ENCODE measurements at regions not wholly inside any gene's neighbourhood (a gene's known extent, or its start where the extent isn't known, plus 50 kb on each side); places are given as distances from the start of the nearest gene placed in this dataset.

DNA sequence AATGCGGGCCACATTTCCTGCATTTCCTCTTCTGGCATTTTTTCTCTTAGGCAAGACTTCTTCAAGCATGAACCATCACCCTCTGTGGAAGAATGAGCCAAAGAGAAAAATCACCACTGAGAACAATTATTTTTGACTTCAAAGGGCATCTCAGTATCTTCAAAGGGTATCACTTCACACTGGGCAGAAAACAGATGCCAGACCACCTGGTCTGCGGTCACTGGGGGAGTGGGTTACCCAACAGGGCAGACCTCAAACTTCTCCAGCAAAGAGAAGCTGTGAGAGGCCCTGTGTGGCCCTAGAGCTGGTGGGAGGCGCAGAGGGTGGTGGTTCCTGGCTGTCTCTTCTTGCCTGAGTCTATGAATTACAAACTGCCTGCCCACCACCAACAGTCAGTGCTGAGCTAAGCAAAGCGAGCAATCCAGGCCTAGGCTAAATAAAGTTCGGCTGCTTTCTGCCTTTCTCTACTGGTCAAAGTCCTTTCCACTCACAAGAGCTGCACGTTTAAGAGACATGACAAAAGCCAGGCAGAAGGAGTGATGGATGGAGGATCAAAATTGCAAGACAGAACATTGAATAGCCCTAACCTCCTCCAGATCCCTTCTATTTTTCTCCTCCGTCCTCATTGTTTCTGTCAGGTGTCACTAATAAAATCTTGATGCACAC is 602.7 kb upstream of the CDH5 start:
- no peak for ATAC-seq (replicated peaks in 6 of 8)
- Histone ChIP-seq H3K4me1 (replicated peaks in 1 of 2) (peaks cover 0 to 3% of the 10 kb centered on the region in 2 donors), H3K27ac (no peak overlapping the region), H3K4me3 (no peak overlapping the region)
- WGBS, 10 experiments, result 17 to 100% (median 80%) methylated on average over 1 to 4 of the region's 7 CpGs; no CpG with 5 or more reads in 2 of the 10 experiments
- in situ Hi-C loops (cut with MboI; ENCODE audit: low pct_unique_long_range_greater_than_20kb in 2 of 9, low sequenced_read_pairs in 9 of 9, unreplicated experiment in 9 of 9), result no loop called here

DNA sequence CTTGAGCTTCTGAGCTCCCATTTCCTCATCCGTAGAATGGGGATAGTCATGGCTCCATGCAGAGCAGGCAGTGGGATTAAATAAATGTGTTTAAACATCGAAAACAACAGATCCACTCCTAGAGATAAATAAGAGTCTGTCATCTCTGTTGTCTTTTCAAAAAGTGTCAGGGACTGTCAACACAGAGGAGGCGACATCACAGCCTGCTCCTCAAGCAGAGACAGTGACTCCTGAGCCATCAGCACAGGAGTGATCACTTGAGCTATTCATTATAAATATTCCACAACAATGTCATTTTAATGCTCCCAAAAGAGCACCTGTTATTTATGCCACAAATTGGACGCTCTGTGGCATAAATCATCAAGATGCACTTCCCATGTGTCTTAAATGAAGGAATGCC is 605.6 kb upstream of the CDH5 start:
- ATAC-seq (replicated peaks in 6 of 8), result no peak
- Histone ChIP-seq H3K4me1 (replicated peaks in 1 of 2) (peaks cover 3 to 4% of the 10 kb centered on the region in 2 donors), H3K4me3 (no peak overlapping the region), H3K27ac (no peak overlapping the region)
- in situ Hi-C loops (cut with MboI; ENCODE audit: low pct_unique_long_range_greater_than_20kb in 2 of 9, low sequenced_read_pairs in 9 of 9, unreplicated experiment in 9 of 9), result no loop called here
- WGBS, 10 experiments, result 0 to 85% (median 70%) methylated on average over 1 to 4 of the region's 4 CpGs; no CpG with 5 or more reads in 1 of the 10 experiments

DNA sequence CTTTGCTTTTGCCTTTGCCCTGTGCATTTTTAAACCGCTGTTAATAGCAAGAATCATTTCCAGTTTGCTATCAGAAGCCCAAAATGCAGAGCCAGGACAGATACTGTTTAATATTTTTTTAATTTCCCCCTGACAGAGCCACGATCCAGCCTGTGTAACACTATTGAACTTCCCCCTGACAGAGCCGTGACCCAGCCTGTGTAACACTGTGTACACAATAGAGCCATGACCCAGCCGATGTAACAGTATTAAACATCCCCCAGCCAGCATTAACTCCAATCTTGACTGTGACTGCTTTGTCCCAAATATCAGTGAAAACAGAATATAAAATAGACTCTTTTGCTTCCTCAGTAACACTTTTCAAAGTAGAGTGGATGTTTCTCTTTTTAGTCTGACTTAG is 607.9 kb upstream of the CDH5 start:
- in situ Hi-C loops (cut with MboI; ENCODE audit: low pct_unique_long_range_greater_than_20kb in 2 of 9, low sequenced_read_pairs in 9 of 9, unreplicated experiment in 9 of 9), result no loop called here
- Histone ChIP-seq H3K27ac (no peak overlapping the region), H3K4me1 (replicated peaks in 1 of 2) (peaks cover 3 to 4% of the 10 kb centered on the region in 2 donors), H3K4me3 (no peak overlapping the region)
- WGBS, 10 experiments, result 29 to 100% (median 79%) methylated on average over 1 to 4 of the region's 4 CpGs; no CpG with 5 or more reads in 1 of the 10 experiments
- peak in 1 of 8 experiments; percentile 50 for ATAC-seq (replicated peaks in 6 of 8)

DNA sequence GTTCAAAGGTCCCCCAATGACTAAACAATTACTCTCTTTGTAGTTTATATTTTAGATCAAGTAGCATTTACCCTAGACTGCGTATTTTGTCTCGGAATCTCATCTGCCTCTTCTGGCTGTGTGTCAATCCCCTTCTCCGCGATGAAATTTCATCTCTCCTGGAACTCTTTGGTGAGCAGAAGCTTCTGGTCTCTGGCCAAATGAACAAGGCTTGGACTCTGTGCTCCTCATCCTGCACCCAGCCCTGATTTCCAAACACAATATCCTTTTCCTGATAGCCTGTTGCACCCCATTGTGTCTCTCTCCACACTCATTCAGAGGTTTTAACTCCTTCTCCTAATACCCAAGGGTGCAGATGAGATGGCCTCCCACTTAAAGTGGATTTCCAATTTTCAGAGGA is 609.4 kb upstream of the CDH5 start:
- no peak overlapping the region for H3K27ac ChIP-seq
- WGBS, 10 experiments, result 53 to 95% (median 87%) methylated on average over 1 to 4 of the region's 4 CpGs; no CpG with 5 or more reads in 2 of the 10 experiments
- H3K4me3 ChIP-seq, result no peak overlapping the region
- no peak for ATAC-seq (replicated peaks in 6 of 8)
- peaks cover 3 to 4% of the 10 kb centered on the region in 2 donors for H3K4me1 ChIP-seq (replicated peaks in 1 of 2)
- in situ Hi-C loops (cut with MboI; ENCODE audit: low pct_unique_long_range_greater_than_20kb in 2 of 9, low sequenced_read_pairs in 9 of 9, unreplicated experiment in 9 of 9), result no loop called here

DNA sequence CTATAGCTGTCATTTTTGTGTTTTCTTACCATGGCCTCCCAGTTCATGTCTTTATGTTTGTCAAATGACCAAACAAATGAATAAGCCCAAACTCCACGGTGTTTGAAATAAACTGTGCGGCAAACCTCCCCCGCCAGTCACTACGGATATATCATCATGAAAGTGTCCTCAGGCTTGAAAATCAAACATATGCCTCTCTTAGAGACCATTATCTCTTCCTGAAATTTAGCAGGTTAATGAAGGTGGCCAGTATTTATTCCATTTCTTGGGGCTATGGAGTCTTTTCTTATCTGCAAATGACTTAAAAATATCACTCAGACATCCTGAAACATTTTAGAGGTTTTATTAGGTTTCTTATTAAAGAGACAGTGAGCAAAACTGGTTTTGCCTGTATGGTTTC is 610.3 kb upstream of the CDH5 start:
- no peak for ATAC-seq (replicated peaks in 6 of 8)
- Histone ChIP-seq H3K27ac (no peak overlapping the region), H3K4me3 (no peak overlapping the region), H3K4me1 (replicated peaks in 1 of 2) (peaks cover 3 to 4% of the 10 kb centered on the region in 2 donors)
- in situ Hi-C loops (cut with MboI; ENCODE audit: low pct_unique_long_range_greater_than_20kb in 2 of 9, low sequenced_read_pairs in 9 of 9, unreplicated experiment in 9 of 9), result no loop called here
- WGBS, 10 experiments, result 0 to 100% (median 95%) methylated on average over 1 to 4 of the region's 4 CpGs; no CpG with 5 or more reads in 4 of the 10 experiments

DNA sequence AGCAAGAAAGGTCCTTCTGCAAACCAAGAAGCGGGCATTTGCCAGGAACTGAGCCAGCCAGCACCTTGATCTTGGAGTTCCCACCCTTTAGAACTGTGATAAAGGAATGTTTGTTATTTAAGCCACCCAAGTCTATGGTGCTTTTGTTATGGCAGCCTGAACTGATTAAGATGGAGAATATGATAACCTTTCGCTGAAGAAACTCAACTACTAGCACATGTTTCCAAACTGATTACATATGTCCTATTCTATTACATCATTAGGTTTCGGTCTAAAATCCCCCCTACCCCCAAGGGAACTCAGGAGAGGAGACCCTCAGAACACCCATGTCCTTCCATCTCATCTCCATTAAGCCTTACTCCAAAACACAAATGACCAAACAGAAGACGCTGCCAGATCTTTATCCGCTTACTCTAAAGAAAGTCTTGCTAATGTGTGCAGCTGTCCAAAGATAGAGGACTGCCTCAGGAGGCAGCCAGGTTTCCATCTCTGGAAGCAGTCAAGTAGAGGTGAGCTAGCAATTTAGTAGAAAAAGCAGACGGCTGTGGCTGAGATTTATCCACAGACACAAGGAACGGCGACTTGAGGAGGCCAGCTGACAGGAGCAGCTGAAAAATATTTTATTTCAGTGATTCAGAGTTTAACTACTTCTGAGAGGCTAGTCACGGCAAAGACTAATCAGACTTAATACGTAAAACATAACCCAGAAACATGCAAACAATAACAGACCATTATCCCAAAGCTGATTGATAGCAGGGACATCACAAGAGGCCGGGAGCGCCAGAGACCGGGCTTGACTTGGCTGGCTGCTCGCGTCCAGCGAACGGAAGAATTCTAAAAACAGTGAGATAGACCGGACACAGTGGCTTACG is 611.4 kb upstream of the CDH5 start:
- Histone ChIP-seq H3K27ac (no peak overlapping the region), H3K4me3 (no peak overlapping the region), H3K4me1 (replicated peaks in 1 of 2) (peaks cover 3 to 4% of the 10 kb centered on the region in 2 donors)
- WGBS, 10 experiments, result 58 to 100% (median 93%) methylated on average over 1 to 14 of the region's 19 CpGs
- no peak for ATAC-seq (replicated peaks in 6 of 8)
- in situ Hi-C loops (cut with MboI; ENCODE audit: low pct_unique_long_range_greater_than_20kb in 2 of 9, low sequenced_read_pairs in 9 of 9, unreplicated experiment in 9 of 9), result no loop called here

DNA sequence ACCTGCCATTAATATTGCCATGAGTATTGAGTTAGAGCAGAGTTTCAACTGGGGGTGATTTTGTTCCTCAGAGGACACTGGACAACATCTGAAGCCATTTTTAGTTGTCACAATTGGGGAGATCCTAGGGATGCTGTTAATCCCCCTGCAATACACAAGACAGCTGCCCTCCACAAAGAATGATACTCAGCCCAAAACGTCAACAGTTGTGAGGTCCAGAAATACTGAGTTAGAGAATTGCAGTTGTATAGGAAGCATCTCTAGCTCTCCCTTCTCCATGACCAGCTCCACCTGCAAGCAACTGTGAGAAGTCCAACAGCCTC is 614.0 kb upstream of the CDH5 start:
- WGBS, 10 experiments, result 60 to 88% (median 69%) methylated on average over 1 of the region's 1 CpG; no CpG with 5 or more reads in 6 of the 10 experiments
- in situ Hi-C loops (cut with MboI; ENCODE audit: low pct_unique_long_range_greater_than_20kb in 2 of 9, low sequenced_read_pairs in 9 of 9, unreplicated experiment in 9 of 9), result no loop called here

DNA sequence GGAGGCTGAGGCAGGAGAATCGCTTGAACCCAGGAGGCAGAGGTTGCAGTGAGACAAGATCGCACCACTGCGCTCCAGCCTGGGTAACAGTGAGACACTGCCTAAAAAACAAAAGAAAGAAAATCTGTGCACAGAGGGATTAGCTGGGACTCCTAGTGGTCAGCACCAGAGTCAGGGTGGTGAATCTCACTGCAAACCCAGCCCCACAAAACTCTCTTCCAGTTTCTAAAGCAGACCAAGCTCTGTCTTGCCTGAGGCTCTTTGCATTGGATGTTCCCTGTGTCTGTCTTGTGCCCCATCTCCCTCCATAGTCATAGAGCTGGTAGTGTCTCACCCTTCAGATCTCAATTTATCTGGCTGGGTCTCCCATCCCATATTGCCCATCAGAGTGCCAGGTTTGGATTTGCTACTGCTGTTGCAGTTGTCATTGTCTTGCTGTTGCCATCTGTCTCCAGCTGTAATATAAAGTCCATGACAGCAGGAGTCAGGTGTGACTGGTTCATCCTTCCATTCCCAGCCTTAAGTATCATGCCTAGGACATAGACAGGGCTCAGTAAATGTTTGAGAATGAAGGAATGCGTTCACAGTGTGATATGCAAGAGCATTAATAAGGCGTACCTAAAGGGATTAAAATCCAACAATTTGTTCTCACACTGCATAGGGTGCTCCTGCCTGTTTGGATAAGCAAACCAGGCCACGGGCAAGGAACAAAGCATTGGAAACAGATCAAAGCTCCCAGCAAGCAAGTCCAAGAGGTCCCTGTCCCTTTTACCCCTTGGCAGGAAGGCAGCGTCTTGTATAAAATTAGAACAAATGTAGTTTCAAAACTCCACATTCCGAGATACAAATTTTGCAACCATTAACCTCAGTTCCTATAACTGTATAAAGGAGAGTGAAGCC is 614.6 kb upstream of the CDH5 start:
- Histone ChIP-seq H3K4me3 (no peak overlapping the region), H3K4me1 (replicated peaks in 1 of 2) (peaks cover 17 to 19% of the 10 kb centered on the region in 2 donors), H3K27ac (no peak overlapping the region)
- 23 to 100% (median 84%) methylated on average over 1 to 6 of the region's 8 CpGs for WGBS, 10 experiments
- peak in 1 of 8 experiments; percentile 23 for ATAC-seq (replicated peaks in 6 of 8)
- in situ Hi-C loops (cut with MboI; ENCODE audit: low pct_unique_long_range_greater_than_20kb in 2 of 9, low sequenced_read_pairs in 9 of 9, unreplicated experiment in 9 of 9), result no loop called here

More for the DNA sequence above, 614.0 kb upstream of the CDH5 start:
- H3K4me3 ChIP-seq, result no peak overlapping the region
- peaks cover 17 to 19% of the 10 kb centered on the region in 2 donors for H3K4me1 ChIP-seq (replicated peaks in 1 of 2)
- ATAC-seq (replicated peaks in 6 of 8), result no peak
- H3K27ac ChIP-seq, result no peak overlapping the region

DNA sequence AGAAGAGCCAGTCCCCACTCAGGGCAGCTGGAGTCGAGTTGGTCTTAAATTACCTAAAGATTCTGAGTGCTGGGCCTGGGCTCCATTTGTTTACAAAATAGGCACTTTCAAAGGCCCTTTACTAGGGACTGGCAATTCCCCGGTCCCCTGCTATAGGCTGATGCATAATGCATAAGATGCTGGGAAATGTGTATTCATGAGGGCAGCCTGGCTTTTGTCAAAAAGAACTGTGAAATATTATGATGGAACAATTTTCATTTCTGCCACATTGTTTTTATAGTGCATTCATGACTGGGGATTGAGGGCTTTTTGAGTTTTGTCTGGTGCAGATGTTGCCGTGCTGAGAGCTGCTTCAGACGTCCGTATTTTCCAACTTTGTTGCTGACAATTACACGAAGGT is 617.0 kb upstream of the CDH5 start:
- in situ Hi-C loops (cut with MboI; ENCODE audit: low pct_unique_long_range_greater_than_20kb in 2 of 9, low sequenced_read_pairs in 9 of 9, unreplicated experiment in 9 of 9), result no loop called here
- peaks cover 17 to 19% of the 10 kb centered on the region in 2 donors for H3K4me1 ChIP-seq (replicated peaks in 1 of 2)
- no peak overlapping the region for H3K27ac ChIP-seq
- no peak overlapping the region for H3K4me3 ChIP-seq
- 9 to 73% (median 27%) methylated on average over 1 to 6 of the region's 6 CpGs; no CpG with 5 or more reads in 2 of the 10 experiments for WGBS, 10 experiments
- peak in 5 of 8 experiments; percentile 57 to 74 (median 65) for ATAC-seq (replicated peaks in 6 of 8)

DNA sequence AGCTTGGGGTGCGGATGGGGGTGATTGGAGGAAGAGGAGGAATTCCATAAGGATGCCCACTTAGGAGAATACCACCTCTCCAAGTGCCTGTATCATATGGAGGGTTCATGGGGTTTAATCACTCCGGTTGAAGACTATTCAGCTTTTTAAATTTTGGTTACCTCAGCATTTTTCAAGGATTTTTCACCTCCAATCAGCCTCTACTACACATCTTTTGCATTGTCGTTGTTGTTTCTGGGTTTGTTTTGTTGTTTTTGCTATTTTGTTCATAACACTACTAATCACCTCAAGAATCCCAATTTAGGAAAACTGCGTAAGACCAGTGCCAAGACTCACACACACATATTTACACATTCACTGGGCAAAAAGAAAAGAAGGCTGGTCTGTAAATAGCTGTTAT is 619.5 kb upstream of the CDH5 start:
- Histone ChIP-seq H3K4me1 (replicated peaks in 1 of 2) (peaks cover 17 to 19% of the 10 kb centered on the region in 2 donors), H3K4me3 (no peak overlapping the region), H3K27ac (no peak overlapping the region)
- in situ Hi-C loops (cut with MboI; ENCODE audit: low pct_unique_long_range_greater_than_20kb in 2 of 9, low sequenced_read_pairs in 9 of 9, unreplicated experiment in 9 of 9), result no loop called here
- ATAC-seq (replicated peaks in 6 of 8), result no peak
- WGBS, 10 experiments, result 62 to 100% (median 80%) methylated on average over 2 to 4 of the region's 4 CpGs; no CpG with 5 or more reads in 3 of the 10 experiments

DNA sequence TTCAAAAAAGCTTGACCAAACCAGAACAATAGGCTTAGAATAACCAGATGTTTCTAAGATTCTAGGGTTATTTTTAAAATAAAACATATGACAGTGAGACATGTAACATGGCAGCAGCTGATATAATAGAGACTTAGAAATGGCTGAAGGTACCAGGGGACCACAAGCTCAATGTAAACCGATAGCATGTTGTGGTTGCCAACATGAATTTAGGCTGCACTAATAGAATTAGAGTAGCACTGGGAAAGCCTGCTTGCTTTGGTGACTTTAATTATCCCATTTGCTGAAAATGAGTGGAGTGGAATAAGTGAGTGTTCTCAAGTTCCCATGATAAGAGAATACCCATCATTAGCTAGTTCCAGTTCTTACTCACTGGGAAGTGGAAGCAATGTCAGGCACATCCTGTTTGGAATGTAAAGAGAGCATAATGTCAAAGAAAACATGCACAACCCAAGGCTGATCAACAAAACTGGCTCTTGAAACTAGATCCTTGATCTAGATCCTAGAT is 621.2 kb upstream of the CDH5 start:
- no peak overlapping the region for H3K4me3 ChIP-seq
- in situ Hi-C loops (cut with MboI; ENCODE audit: low pct_unique_long_range_greater_than_20kb in 2 of 9, low sequenced_read_pairs in 9 of 9, unreplicated experiment in 9 of 9), result no loop called here
- ATAC-seq (replicated peaks in 6 of 8), result no peak
- H3K4me1 ChIP-seq (replicated peaks in 1 of 2), result peaks cover 17 to 19% of the 10 kb centered on the region in 2 donors
- WGBS, 10 experiments, result 57 to 100% (median 90%) methylated on average over 1 of the region's 1 CpG; no CpG with 5 or more reads in 2 of the 10 experiments
- H3K27ac ChIP-seq, result no peak overlapping the region

DNA sequence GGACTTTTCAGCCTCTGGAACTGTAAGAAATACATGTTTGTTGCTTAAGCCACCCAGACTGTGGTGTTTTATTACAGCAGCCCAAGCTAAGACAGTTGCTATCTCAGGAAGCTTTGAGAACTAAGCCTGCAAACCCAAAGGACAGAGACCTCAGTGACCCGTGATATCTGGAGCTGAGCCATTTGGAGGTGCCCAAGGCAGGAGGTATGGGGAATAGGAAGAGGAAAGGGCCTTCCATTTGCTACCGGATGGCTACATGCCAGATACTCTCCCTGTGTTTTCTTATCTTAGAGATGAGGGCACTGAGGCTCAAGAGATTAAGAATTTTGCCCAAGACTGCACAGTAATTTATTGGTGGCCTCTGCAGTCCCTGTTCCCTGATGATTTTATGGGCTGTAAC is 622.1 kb upstream of the CDH5 start:
- in situ Hi-C loops (cut with MboI; ENCODE audit: low pct_unique_long_range_greater_than_20kb in 2 of 9, low sequenced_read_pairs in 9 of 9, unreplicated experiment in 9 of 9), result no loop called here

More for the DNA sequence above, 622.1 kb upstream of the CDH5 start:
- Histone ChIP-seq H3K4me1 (replicated peaks in 1 of 2) (peaks cover 14 to 15% of the 10 kb centered on the region in 2 donors), H3K27ac (no peak overlapping the region), H3K4me3 (no peak overlapping the region)
- no peak for ATAC-seq (replicated peaks in 6 of 8)
- 67 to 100% (median 94%) methylated on average over 1 to 2 of the region's 2 CpGs; no CpG with 5 or more reads in 4 of the 10 experiments for WGBS, 10 experiments
